B cell (primary cell): ENCODE measurements at regions not wholly inside any gene's neighbourhood (a gene's known extent, or its start where the extent isn't known, plus 50 kb on each side); places are given as distances from the start of the nearest gene placed in this dataset.

Source experiments
- EZH2 ChIP-seq: IDR thresholded peaks from 2 replicates; pipeline ENCODE4 v1.6.1; 2012; ENCODE audit warnings: borderline replicate concordance, low read depth, mild to moderate bottlenecking, moderate library complexity, low read length; ENCODE audit not compliant: insufficient read depth, poor library complexity, severe bottlenecking
- TF ChIP-seq, protein P1 (sequence below): fragments of 200-600 bp; IDR thresholded peaks from one replicate; pipeline ENCODE4 v1.8.0; 2022; ENCODE audit warnings: antibody characterized with exemption, mild to moderate bottlenecking

DNA sequence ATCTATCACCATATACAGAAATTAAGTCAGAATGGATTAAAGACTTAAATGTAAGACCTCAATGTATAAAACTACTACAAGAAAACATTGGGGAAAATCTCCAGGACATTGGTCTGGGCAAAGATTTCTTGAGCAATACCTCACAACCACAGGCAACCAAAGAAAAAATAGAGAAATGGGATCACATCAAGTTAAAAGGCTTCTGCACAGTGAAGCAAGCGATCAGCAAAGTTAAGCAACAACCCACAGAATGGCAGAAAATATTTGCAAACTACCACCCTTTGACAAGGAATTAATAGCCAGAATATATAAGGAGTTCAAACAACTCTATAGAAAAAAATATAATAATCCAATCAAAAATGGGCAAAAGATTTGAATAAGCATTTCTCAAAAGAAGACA lies 236.9 kb upstream of the EMCN start:
- no peak for TF ChIP-seq EZH2
- TF ChIP-seq, protein P1, sequence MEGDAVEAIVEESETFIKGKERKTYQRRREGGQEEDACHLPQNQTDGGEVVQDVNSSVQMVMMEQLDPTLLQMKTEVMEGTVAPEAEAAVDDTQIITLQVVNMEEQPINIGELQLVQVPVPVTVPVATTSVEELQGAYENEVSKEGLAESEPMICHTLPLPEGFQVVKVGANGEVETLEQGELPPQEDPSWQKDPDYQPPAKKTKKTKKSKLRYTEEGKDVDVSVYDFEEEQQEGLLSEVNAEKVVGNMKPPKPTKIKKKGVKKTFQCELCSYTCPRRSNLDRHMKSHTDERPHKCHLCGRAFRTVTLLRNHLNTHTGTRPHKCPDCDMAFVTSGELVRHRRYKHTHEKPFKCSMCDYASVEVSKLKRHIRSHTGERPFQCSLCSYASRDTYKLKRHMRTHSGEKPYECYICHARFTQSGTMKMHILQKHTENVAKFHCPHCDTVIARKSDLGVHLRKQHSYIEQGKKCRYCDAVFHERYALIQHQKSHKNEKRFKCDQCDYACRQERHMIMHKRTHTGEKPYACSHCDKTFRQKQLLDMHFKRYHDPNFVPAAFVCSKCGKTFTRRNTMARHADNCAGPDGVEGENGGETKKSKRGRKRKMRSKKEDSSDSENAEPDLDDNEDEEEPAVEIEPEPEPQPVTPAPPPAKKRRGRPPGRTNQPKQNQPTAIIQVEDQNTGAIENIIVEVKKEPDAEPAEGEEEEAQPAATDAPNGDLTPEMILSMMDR = no peak
